NOMO-1 treated with DMSO at 0.1 percent for 48 hours (cell line): ENCODE measurements at regions not wholly inside any gene's neighbourhood (a gene's known extent, or its start where the extent isn't known, plus 50 kb on each side); places are given as distances from the start of the nearest gene placed in this dataset.

Source experiments
- DNase-seq: peaks from one replicate; lab custom pipeline; 2025; ENCODE audit not compliant: unreplicated experiment; lab: John Stamatoyannopoulos, UW

GRCh38 chr9:88784960-88785359 lies 206.3 kb upstream of the S1PR3 start:
- no peak for DNase-seq

GRCh38 chr9:88786291-88787079 lies 204.8 kb upstream of the S1PR3 start:
- DNase-seq: no peak

GRCh38 chr9:88789785-88790184 lies 201.5 kb upstream of the S1PR3 start:
- no peak for DNase-seq

- no peak for DNase-seq
These were observed 200.0 kb upstream of the S1PR3 start for GRCh38 chr9:88791105-88791805.

- no peak for DNase-seq
These were observed 198.8 kb upstream of the S1PR3 start for GRCh38 chr9:88792502-88792901.

GRCh38 chr9:88794100-88794499 lies 197.2 kb upstream of the S1PR3 start:
- no peak for DNase-seq

GRCh38 chr9:88796947-88797346 lies 194.3 kb upstream of the S1PR3 start:
- no peak for DNase-seq

- DNase-seq: no peak
These were observed 192.8 kb upstream of the S1PR3 start for GRCh38 chr9:88798476-88798875.

GRCh38 chr9:88799541-88800328 lies 191.5 kb upstream of the S1PR3 start:
- DNase-seq: no peak

GRCh38 chr9:88800329-88800682 lies 191.0 kb upstream of the S1PR3 start:
- no peak for DNase-seq

- DNase-seq: no peak
These were observed 190.0 kb upstream of the S1PR3 start for GRCh38 chr9:88801214-88801796.

GRCh38 chr9:88802533-88802932 lies 188.7 kb upstream of the S1PR3 start:
- DNase-seq: no peak

- DNase-seq: no peak
These were observed 187.6 kb upstream of the S1PR3 start for GRCh38 chr9:88803546-88804253.

- no peak for DNase-seq
These were observed 187.0 kb upstream of the S1PR3 start for GRCh38 chr9:88804254-88804596.

GRCh38 chr9:88805217-88805943 lies 185.9 kb upstream of the S1PR3 start:
- no peak for DNase-seq

- DNase-seq: no peak
These were observed 183.8 kb upstream of the S1PR3 start for GRCh38 chr9:88807426-88807825.

GRCh38 chr9:88808019-88808656 lies 183.1 kb upstream of the S1PR3 start:
- no peak for DNase-seq

- no peak for DNase-seq
These were observed 182.4 kb upstream of the S1PR3 start for GRCh38 chr9:88808761-88809354.

- DNase-seq: no peak
These were observed 181.7 kb upstream of the S1PR3 start for GRCh38 chr9:88809355-88810161.
